NCI-H128 (cell line): ENCODE measurements at regions not wholly inside any gene's neighbourhood (a gene's known extent, or its start where the extent isn't known, plus 50 kb on each side); places are given as distances from the start of the nearest gene placed in this dataset.

Experiments
- DNase-seq: peaks from one replicate; lab custom pipeline; 2025; ENCODE audit not compliant: unreplicated experiment; lab: John Stamatoyannopoulos, UW

GRCh38 chr18:40993363-40993762, 961.7 kb upstream of the PIK3C3 start:
- no peak for DNase-seq

- DNase-seq = no peak
Measured at GRCh38 chr18:40987581-40987980, 967.5 kb upstream of the PIK3C3 start.

DNA sequence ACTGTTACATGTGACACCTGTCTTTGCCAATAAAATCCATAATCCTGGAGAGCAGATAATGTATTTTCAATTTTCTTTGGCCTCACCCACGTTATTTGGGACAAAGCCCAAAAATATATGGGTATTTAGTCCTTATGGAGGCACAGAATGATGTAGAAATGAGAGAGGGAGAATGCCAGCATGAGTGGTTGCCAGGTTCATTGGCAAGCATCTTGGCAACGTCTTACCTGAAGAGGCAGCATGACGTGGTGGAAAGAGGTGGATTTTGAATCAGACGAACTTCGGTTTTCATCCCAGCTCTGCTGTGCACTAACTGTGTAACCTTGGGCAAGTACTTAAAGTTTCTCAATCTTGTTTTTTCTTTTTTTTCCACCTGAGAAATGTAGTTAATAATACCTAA, 969.6 kb upstream of the PIK3C3 start:
- no peak for DNase-seq

DNA sequence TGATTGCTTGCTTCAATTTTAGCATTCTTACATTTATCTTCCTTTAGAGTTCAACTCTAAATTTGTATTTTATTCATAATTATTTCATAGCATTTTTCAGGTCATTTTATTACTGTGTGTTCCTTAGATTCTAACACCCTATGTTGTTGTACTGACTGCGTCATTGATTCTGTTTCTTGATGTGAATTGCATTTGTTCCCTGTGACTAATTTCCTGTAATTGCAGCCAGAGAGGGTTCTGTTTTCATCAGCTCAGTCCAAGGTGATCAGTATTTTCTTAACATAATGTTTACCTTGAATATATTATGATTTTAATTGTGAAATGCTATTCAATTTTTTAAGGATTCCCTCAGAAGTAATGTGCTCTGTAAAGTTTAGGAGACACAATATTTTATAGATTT, 970.2 kb upstream of the PIK3C3 start:
- DNase-seq = no peak

DNA sequence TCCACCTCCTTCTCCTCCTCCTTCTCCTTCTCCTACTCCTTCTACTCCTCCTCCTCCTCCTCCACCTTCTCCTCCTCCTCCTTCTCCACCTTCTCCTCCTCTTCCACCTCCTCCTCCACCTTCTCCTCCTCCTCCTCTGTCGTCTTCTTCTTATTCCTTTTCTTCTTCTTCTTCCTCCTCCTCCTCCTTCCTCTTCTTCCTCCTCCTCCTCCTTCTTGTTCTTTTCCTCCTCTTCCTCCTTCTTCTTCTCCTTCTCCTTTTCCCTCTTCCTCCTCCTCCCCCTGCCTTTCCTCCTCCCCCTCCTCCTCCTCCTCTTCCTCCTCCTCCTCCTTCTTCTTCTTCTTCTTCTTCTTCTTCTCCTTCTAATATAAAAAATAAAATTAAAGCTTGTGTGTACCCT, 971.2 kb upstream of the PIK3C3 start:
- no peak for DNase-seq

GRCh38 chr18:40980171-40980570, 974.9 kb upstream of the PIK3C3 start:
- DNase-seq = no peak

DNA sequence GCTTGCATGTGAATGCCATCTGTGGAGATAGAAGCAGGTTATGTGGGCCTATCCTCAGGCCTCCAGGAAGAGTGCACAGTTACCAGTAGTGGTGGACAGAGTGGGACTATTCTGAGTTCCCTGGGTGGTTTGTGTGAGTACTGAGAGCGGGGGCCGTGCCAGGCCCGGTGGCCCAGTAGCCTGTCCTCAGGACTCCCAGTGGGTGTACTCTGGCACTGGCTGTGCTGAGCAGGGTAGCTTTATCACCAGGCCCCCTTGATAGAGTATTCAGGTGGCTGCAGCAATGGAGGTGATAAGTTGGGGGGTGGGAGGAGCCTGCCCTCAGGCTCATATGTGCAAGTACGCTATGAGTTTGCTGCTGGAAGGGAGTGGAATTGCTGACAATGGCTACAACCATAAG, 979.0 kb upstream of the PIK3C3 start:
- DNase-seq = no peak

DNA sequence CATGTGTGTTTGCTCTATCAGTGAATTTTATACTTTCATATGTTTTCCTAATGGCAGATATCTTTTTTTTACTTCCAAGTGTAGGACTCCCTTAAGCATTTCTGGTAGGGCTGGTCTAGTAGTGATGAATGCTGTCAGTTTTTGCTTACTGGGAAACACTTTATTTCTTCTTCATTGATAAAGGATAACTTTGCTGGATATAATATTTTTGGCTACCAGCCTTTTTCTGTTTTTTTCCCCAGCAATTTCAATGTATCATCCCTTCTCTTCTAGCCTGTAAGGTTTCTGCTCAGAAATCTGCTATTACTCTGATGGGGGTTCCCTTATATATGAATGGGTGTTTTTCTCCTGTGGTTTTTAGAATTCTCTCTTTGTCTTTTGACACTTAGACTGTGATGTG, 980.6 kb upstream of the PIK3C3 start:
- DNase-seq = no peak

DNA sequence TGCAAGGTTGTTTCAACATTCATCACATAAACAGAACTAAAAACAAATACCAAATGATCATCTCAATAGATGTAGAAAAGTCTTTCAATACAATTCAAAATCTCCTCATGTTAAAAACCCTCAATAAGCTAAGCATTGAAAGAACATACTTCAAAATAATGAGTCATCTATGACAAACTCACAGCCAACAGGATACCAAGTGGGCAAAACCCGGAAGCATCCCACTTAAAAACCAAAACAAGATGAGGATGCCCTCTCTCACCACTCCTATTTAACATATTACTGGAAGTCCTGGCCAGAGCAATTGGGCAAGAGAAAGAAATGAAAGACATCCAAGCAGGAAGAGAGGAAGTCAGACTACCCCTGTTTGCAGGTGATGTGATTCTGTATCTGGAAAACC, 992.2 kb upstream of the PIK3C3 start:
- DNase-seq = no peak

GRCh38 chr18:40957533-40958070, 997.4 kb upstream of the PIK3C3 start:
- no peak for DNase-seq

DNA sequence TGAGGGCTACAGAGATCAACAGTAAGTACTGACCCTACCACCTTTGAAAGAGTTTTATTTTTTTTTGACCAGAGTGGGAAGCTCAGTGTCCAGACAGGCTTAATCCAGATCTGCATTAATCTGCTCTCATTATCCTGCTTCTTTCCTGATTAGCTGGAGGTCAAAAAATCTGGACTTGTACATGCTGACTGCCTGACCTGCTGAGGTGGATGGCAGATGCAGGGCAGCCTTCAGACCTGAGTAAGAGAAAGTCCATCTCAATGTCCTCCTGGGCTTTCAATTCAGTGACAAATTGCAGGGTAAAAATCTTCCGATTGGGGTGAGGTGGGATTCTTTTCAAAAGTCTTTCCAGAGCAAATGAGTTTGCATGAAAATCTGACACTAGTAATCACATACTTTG, 998.8 kb upstream of the PIK3C3 start:
- DNase-seq = no peak

- DNase-seq = no peak
Measured at GRCh38 chr18:40955351-40955750, 999.7 kb upstream of the PIK3C3 start.

DNA sequence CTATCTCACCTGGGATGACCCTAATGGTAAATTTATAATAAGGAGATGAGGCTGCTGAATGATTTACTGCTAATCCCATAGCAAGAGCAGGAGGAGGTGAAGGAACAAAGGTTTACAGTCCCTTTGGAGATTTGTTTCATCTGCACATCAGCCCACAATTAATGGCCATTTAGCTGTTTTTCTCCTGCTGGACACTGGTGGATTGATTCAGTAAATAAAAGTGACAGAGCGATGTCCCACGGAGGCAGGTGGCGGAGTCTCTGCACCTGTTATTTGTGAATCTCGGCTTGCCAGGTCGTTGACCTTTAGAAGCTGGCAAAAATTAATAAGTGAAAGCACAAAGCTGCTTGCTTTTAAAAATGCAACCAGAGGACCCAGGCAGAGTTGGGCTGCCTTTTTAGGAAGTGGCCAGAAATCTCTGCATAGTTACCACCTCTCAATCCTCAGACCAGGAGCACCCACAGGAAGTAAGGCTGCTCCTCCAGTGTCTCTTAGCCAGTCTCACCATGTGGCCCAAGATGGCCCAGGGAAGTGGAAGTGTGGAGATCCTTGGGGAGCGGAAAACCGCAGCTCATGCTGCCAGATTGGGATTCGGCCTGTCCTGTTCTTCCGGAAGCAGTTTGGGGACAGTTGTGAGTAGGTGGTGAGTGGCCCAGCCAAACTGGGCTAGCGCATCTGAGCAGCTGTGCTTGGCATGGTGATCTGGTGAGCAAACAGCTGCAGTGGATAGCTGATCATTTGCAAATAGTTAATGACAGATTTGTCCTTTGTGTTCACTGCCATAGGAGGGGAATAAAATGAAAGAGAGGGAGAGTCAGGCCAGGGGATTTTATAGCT, 1005.7 kb upstream of the PIK3C3 start:
- DNase-seq = no peak

GRCh38 chr18:40944576-40944975, 1010.5 kb upstream of the PIK3C3 start:
- no peak for DNase-seq

- DNase-seq = no peak
Measured at GRCh38 chr18:40939656-40940515, 1015.1 kb upstream of the PIK3C3 start.

- DNase-seq = no peak
Measured at GRCh38 chr18:40938615-40939014, 1016.4 kb upstream of the PIK3C3 start.

- no peak for DNase-seq
Measured at GRCh38 chr18:40937386-40937785, 1017.6 kb upstream of the PIK3C3 start.

DNA sequence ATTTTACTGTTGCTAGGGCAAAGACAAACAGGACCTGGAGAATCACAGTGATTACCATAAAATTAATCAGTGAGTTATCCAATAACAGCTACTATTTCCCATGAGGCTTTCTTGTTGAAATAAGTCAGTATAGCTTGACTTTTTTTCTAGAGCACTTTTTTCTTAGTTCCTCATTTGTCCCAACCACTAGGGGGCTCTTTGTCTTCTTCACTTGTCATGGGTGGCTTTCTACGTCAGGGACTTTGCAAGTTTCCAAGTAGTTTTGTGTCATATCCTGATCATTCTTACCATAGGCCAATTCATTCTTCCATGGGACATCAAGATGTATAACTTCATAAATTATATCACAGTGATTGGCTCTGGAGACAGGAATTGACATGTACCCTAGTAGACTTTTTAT, 1019.6 kb upstream of the PIK3C3 start:
- no peak for DNase-seq

DNA sequence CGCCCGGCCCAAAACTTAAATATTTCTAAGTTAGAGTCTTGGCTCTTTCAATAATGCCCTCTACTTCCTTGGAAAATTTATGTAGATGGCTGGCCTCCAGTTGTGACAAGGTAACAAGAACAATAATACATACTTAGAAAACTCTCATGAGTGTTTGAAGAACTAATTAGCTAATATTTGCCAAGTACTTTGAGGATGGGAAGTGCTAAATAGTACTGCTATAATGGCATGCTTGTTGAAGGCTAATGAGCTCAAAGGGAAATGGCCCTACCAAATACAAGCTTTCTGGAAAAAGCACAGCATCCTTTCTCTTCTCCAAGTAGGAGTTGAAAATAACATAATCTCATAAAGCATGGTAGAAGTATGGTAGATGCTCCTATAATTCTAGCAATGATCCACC, 1022.2 kb upstream of the PIK3C3 start:
- DNase-seq = no peak

DNA sequence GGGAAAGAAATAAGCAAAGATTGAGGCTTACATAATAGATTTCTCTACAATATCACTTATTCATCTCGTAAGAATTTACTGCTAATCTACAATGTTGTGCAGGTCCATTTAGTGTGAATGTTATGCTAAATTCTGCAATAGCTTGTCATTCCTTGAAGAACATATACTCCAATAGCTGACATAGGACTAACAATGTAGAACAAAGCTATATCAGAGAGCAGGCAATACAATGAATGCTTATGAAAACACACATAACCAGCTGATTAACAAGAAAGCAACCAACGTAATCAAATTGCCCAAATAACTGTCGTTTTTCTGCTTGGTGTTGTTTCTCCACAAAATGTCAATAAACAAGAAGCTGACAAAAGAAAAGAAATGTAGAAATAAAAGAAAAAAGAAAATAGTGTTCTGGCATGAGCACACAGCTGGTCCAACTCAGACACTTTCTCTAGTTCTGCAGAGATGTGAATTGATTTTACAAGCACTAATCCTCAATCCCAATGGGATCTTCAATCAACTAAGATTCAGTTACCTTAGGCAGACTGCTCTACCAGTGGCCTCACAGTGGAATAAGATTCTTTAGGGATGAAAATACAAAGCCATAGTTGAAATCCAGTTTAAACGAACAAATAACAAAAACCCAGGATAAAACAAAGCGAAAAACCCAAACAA, 1024.7 kb upstream of the PIK3C3 start:
- DNase-seq = no peak

DNA sequence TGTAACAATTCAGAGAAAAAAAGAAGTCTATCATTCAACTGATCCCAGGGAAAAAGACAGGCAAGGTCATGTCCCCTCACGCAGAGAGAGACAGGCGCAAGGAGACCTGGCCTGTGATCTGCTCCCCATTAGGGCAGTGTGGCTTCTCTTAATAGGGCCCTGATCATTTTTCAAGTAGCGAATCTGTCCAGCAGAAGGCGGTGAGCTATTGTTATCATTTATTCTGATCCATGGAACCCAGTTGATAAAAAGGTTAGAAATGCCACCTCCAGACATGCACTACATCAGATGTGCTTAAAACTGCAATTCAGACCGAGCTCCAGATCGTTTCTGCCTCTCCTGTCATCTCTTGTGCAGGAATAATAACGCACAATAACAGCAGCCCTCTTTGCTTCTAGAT, 1025.6 kb upstream of the PIK3C3 start:
- DNase-seq = no peak
